ENCODE measurements at regions not wholly inside any gene's neighbourhood (a gene's known extent, or its start where the extent isn't known, plus 50 kb on each side); places are given as distances from the start of the nearest gene placed in this dataset.

DNA sequence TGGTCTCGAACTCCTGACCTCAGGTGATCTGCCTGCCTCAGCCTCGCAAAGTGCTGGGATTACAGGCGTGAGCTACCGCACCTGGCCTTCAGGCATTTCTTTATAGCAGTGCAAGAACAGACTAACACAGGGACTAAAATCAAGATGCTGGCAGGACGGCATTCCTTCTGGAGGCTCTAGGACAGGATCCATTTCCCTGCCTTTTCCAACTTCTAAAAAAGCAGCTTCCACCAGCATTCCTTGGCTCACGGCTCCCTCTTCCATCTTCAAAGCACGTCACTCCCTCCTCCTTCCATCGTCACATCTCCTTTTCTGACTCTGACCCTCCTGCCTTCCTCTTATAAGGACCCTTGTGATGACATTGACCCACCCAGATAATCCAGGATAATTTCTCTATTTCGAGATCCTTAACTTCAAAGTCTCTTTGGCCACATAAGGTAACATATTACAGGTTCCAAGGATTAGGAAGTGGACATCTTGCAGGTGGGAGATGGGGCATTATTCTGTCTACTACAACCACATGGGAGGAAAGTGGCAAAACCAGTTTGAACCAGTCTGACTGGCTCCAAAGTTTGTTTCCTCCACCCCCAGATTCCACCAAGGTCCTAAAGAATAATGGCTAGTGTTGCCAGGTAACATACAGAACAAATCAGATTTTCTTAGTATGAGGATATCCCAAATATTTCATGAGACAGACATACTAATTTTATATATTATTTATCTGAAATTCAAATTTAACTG, 172.5 kb downstream of the MN1 start:
- peak overlapping the region; percentile 35 for H3K18ac ChIP-seq (ENCODE audit: insufficient read length, low read depth, low read length)
- Mint-ChIP-seq H3K4me3 (no peak overlapping the region), H3K27ac (peak overlapping the region in 1 of 3 experiments; percentile 42; a peak in 2 of 7 replicates), H3K9me3 (peaks cover 13 to 16% of the 10 kb centered on the region in 2 experiments), H3K27me3 (ENCODE audit: low read depth) (peaks cover 2% of the 10 kb centered on the region; the same call in 1 of the 2 replicates), H3K36me3 (ENCODE audit: insufficient read depth in 1 of 3, low read depth in 3 of 3) (peaks cover 0 to 13% (median 0%) of the 10 kb centered on the region in 3 experiments; a peak in 3 of 7 replicates), H3K4me1 (peaks cover 24 to 42% of the 10 kb centered on the region in 2 experiments)
- no peak overlapping the region for H3K23ac ChIP-seq (ENCODE audit: insufficient read length, low read depth, low read length)
- H2BK15ac ChIP-seq (ENCODE audit: low read depth, low read length): no peak overlapping the region
- no peak overlapping the region for H2AFZ ChIP-seq (ENCODE audit: low read length)
- H3K4me1 ChIP-seq (ENCODE audit: insufficient read depth, low read length): peaks cover 6% of the 10 kb centered on the region; the same call in 1 of the 2 replicates
- H4K5ac ChIP-seq (ENCODE audit: insufficient read length, low read depth, low read length): no peak overlapping the region
- no peak overlapping the region for H4K91ac ChIP-seq (ENCODE audit: insufficient read length, low read depth, low read length)
- no peak for DNase-seq
- TF ChIP-seq, protein P1, sequence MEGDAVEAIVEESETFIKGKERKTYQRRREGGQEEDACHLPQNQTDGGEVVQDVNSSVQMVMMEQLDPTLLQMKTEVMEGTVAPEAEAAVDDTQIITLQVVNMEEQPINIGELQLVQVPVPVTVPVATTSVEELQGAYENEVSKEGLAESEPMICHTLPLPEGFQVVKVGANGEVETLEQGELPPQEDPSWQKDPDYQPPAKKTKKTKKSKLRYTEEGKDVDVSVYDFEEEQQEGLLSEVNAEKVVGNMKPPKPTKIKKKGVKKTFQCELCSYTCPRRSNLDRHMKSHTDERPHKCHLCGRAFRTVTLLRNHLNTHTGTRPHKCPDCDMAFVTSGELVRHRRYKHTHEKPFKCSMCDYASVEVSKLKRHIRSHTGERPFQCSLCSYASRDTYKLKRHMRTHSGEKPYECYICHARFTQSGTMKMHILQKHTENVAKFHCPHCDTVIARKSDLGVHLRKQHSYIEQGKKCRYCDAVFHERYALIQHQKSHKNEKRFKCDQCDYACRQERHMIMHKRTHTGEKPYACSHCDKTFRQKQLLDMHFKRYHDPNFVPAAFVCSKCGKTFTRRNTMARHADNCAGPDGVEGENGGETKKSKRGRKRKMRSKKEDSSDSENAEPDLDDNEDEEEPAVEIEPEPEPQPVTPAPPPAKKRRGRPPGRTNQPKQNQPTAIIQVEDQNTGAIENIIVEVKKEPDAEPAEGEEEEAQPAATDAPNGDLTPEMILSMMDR (conservative IDR thresholded peaks at IDR 0.05): no peak
- H3K27me3 ChIP-seq (ENCODE audit: insufficient read depth, low read length): no peaks in the 10 kb centered on the region
- H3K14ac ChIP-seq (ENCODE audit: insufficient read depth, low read length): no peak overlapping the region
- H2BK120ac ChIP-seq (ENCODE audit: low read depth, low read length, poor library complexity, severe bottlenecking): no peak overlapping the region
- H3K23me2 ChIP-seq (ENCODE audit: insufficient read length, low read depth, low read length, poor library complexity, severe bottlenecking): no peaks in the 10 kb centered on the region
- no peaks in the 10 kb centered on the region for H4K20me1 ChIP-seq (ENCODE audit: control insufficient read depth, insufficient read depth, insufficient read length)
- H2BK20ac ChIP-seq (ENCODE audit: low read depth, low read length, poor library complexity, severe bottlenecking): no peak overlapping the region
- no peaks in the 10 kb centered on the region for H3K79me2 ChIP-seq (ENCODE audit: insufficient read depth, low read length)
- no peaks in the 10 kb centered on the region for H3K79me1 ChIP-seq (ENCODE audit: insufficient read depth, low read depth, low read length, poor library complexity, severe bottlenecking)
- no peak overlapping the region for H3K9ac ChIP-seq (ENCODE audit: extremely low read depth, insufficient read length, low read length)
- no CpG with 5 or more reads among the region's 9 CpGs for WGBS (ENCODE audit: extremely low coverage, insufficient read length, low lambda C conversion rate)
- no peak overlapping the region for H3K4ac ChIP-seq (ENCODE audit: low read depth, low read length)
- H3K27ac ChIP-seq (ENCODE audit: insufficient read length, low read depth, low read length): no peak overlapping the region
- H3T11ph ChIP-seq (ENCODE audit: low read length): no peak overlapping the region
- H2BK12ac ChIP-seq (ENCODE audit: insufficient read length, low read depth, low read length): no peak overlapping the region
- H4K8ac ChIP-seq (replicated peaks; ENCODE audit: insufficient read length, low read depth, low read length): no peak overlapping the region
- no peak overlapping the region for H2BK5ac ChIP-seq (ENCODE audit: insufficient read length, low read length)
- no peak overlapping the region for H3K56ac ChIP-seq (ENCODE audit: insufficient read length, low read depth, low read length)
- no peak overlapping the region for H2AK5ac ChIP-seq (ENCODE audit: insufficient read length, low read length)
- H3K4me2 ChIP-seq (ENCODE audit: insufficient read depth, insufficient read length, low read length): no peak overlapping the region
- no peaks in the 10 kb centered on the region for H3K9me3 ChIP-seq (ENCODE audit: control insufficient read depth, low read depth, low read length)
